ACC112 (cell line): ENCODE measurements at regions not wholly inside any gene's neighbourhood (a gene's known extent, or its start where the extent isn't known, plus 50 kb on each side); places are given as distances from the start of the nearest gene placed in this dataset.
"Not testable (repeated sequence)": the region's sequence is repeated elsewhere in the genome, so short reads cannot be mapped to it uniquely, and the experiment has no call there.

Experiments
- H2AFZ ChIP-seq: fragments of 200-600 bp; sonication (generic); one replicate; pipeline ENCODE4 v1.6.0; 2017; ENCODE audit warnings: antibody characterized with exemption, low read length; ENCODE audit not compliant: unreplicated experiment
- H3K27ac ChIP-seq: fragments of 200-600 bp; sonication (generic); 2 replicates; pipeline ENCODE4 v1.5.1; 2014; ENCODE audit warnings: low read depth, mild to moderate bottlenecking, antibody characterized with exemption, low read length, moderate library complexity
- H3K27me3 ChIP-seq: fragments of 200-600 bp; sonication (generic); 2 replicates; pipeline ENCODE4 v1.6.1; 2014; ENCODE audit warnings: mild to moderate bottlenecking, antibody characterized with exemption, low read length, moderate library complexity, mixed read lengths; ENCODE audit not compliant: insufficient read depth
- H3K36me3 ChIP-seq: fragments of 200-600 bp; sonication (generic); 2 replicates; pipeline ENCODE4 v1.6.1; 2016; ENCODE audit warnings: mild to moderate bottlenecking, antibody characterized with exemption, low read length, moderate library complexity, mixed read lengths; ENCODE audit not compliant: insufficient read depth
- H3K4me1 ChIP-seq: fragments of 200-600 bp; sonication (generic); one replicate; pipeline ENCODE4 v1.6.1; 2016; ENCODE audit warnings: low read length, mixed read lengths; ENCODE audit not compliant: insufficient read depth, unreplicated experiment, control insufficient read depth
- H3K4me3 ChIP-seq: fragments of 200-600 bp; sonication (generic); 2 replicates; pipeline ENCODE4 v1.5.1; 2014; ENCODE audit warnings: mild to moderate bottlenecking, low read depth, low read length
- H3K79me2 ChIP-seq: fragments of 200-600 bp; sonication (generic); one replicate; pipeline ENCODE4 v1.6.0; 2016; ENCODE audit warnings: low read length; ENCODE audit not compliant: control insufficient read depth, unreplicated experiment, insufficient read depth

GRCh38 chr1:149700677-149701567, 81.6 kb upstream of the FCGR1A start:
- not testable (repeated sequence) for H3K4me1 ChIP-seq, H3K36me3 ChIP-seq, H2AFZ ChIP-seq, H3K27ac ChIP-seq, H3K4me3 ChIP-seq, H3K27me3 ChIP-seq, H3K79me2 ChIP-seq

- H3K4me3 ChIP-seq, H3K79me2 ChIP-seq, H3K4me1 ChIP-seq, H2AFZ ChIP-seq, H3K27ac ChIP-seq, H3K36me3 ChIP-seq, H3K27me3 ChIP-seq: not testable (repeated sequence)
Measured at GRCh38 chr1:149708192-149708853, 74.2 kb upstream of the FCGR1A start.

- H3K27ac ChIP-seq, H3K4me1 ChIP-seq, H3K79me2 ChIP-seq, H3K36me3 ChIP-seq, H2AFZ ChIP-seq, H3K27me3 ChIP-seq: not testable (repeated sequence)
- H3K4me3 ChIP-seq, result peak overlapping the region; percentile 59
Measured at GRCh38 chr1:149711651-149712050, 70.8 kb upstream of the FCGR1A start.

GRCh38 chr1:149712154-149712927, 70.2 kb upstream of the FCGR1A start:
- not testable (repeated sequence) for H3K27me3 ChIP-seq, H3K27ac ChIP-seq, H2AFZ ChIP-seq, H3K36me3 ChIP-seq, H3K4me1 ChIP-seq, H3K79me2 ChIP-seq
- H3K4me3 ChIP-seq, result peak overlapping the region; percentile 59; the same call in 1 of the 2 replicates

- not testable (repeated sequence) for H2AFZ ChIP-seq, H3K36me3 ChIP-seq, H3K4me3 ChIP-seq, H3K79me2 ChIP-seq, H3K4me1 ChIP-seq, H3K27me3 ChIP-seq, H3K27ac ChIP-seq
Measured at GRCh38 chr1:149713513-149713912, 69.0 kb upstream of the FCGR1A start.

- H3K4me3 ChIP-seq, H3K27ac ChIP-seq, H3K27me3 ChIP-seq, H3K79me2 ChIP-seq, H3K36me3 ChIP-seq, H3K4me1 ChIP-seq, H2AFZ ChIP-seq: not testable (repeated sequence)
Measured at GRCh38 chr1:149713952-149714351, 68.5 kb upstream of the FCGR1A start.

- not testable (repeated sequence) for H3K27ac ChIP-seq, H3K36me3 ChIP-seq
Measured at GRCh38 chr1:149724618-149725302, 57.7 kb upstream of the FCGR1A start.

GRCh38 chr1:149726688-149727087, 55.8 kb upstream of the FCGR1A start:
- H3K4me1 ChIP-seq, H3K79me2 ChIP-seq, H3K27ac ChIP-seq, H3K36me3 ChIP-seq, H2AFZ ChIP-seq, H3K4me3 ChIP-seq, H3K27me3 ChIP-seq: not testable (repeated sequence)

More at GRCh38 chr1:149724618-149725302, 57.7 kb upstream of the FCGR1A start:
- H2AFZ ChIP-seq, H3K4me1 ChIP-seq, H3K27me3 ChIP-seq, H3K79me2 ChIP-seq, H3K4me3 ChIP-seq: not testable (repeated sequence)

- not testable (repeated sequence) for H3K4me1 ChIP-seq, H3K79me2 ChIP-seq, H3K27me3 ChIP-seq, H3K4me3 ChIP-seq, H3K36me3 ChIP-seq, H3K27ac ChIP-seq, H2AFZ ChIP-seq
Measured at GRCh38 chr1:149728598-149728997, 53.9 kb upstream of the FCGR1A start.
